8988T (cell line): ENCODE measurements at regions not wholly inside any gene's neighbourhood (a gene's known extent, or its start where the extent isn't known, plus 50 kb on each side); places are given as distances from the start of the nearest gene placed in this dataset.
"Not testable (repeated sequence)": the region's sequence is repeated elsewhere in the genome, so short reads cannot be mapped to it uniquely, and the experiment has no call there.

Experiments
- DNase-seq: peaks from one replicate; pipeline ENCODE4 v3.0.0; 2011

- no peak for DNase-seq
Measured at GRCh38 chr10:29713450-29713849, 78.7 kb upstream of the SVIL start.

GRCh38 chr10:29712108-29712507 lies 77.3 kb upstream of the SVIL start:
- DNase-seq = no peak

- DNase-seq = no peak
Measured at GRCh38 chr10:29710128-29710527, 75.4 kb upstream of the SVIL start.

- DNase-seq = no peak
Measured at GRCh38 chr10:29709484-29710002, 74.8 kb upstream of the SVIL start.

- no peak for DNase-seq
Measured at GRCh38 chr10:29703271-29703670, 68.5 kb upstream of the SVIL start.

GRCh38 chr10:29702273-29703164 lies 67.7 kb upstream of the SVIL start:
- DNase-seq = no peak

GRCh38 chr10:29701306-29701705 lies 66.5 kb upstream of the SVIL start:
- DNase-seq = no peak

GRCh38 chr10:29699621-29700020 lies 64.8 kb upstream of the SVIL start:
- DNase-seq = no peak

GRCh38 chr10:29698773-29699490 lies 64.2 kb upstream of the SVIL start:
- DNase-seq = no peak

- DNase-seq = not testable (repeated sequence)
Measured at GRCh38 chr10:29696581-29696980, 61.8 kb upstream of the SVIL start.

GRCh38 chr10:29694121-29694520 lies 59.4 kb upstream of the SVIL start:
- no peak for DNase-seq

- no peak for DNase-seq
Measured at GRCh38 chr10:29692121-29692539, 57.4 kb upstream of the SVIL start.

- DNase-seq = no peak
Measured at GRCh38 chr10:29691564-29692072, 56.8 kb upstream of the SVIL start.

GRCh38 chr10:29689001-29689400 lies 54.2 kb upstream of the SVIL start:
- DNase-seq = peak; percentile 28

GRCh38 chr10:29688230-29688661 lies 53.5 kb upstream of the SVIL start:
- no peak for DNase-seq

- DNase-seq = no peak
Measured at GRCh38 chr10:29687421-29688164, 52.8 kb upstream of the SVIL start.

- DNase-seq = no peak
Measured at GRCh38 chr10:29685506-29685905, 50.7 kb upstream of the SVIL start.
